ENCODE measurements at regions not wholly inside any gene's neighbourhood (a gene's known extent, or its start where the extent isn't known, plus 50 kb on each side); places are given as distances from the start of the nearest gene placed in this dataset.
"Not testable (repeated sequence)": the region's sequence is repeated elsewhere in the genome, so short reads cannot be mapped to it uniquely, and the experiment has no call there.

DNA sequence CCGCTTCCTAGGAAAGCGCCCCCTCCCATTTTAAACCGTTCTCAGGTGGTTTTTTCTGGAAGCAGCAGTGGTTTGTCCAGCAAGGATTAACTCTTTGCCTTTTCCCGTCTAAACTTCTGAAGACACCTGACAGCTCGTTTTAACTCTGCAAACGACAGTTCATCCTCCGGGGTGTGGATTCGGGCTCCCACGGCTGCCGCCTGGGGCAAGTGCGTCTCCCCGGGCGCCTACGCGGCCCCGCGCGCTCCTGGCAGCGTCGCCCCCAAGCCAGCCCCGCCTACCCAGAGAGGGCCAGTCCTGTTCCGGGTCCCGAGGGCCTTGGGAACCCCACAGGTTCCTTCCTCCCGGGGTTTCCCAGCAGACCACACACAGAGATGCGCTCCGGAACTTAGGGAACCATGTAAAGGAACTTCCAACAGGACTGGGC lies 54.4 kb downstream of the PRR18 start:
- no peak for DNase-seq

DNA sequence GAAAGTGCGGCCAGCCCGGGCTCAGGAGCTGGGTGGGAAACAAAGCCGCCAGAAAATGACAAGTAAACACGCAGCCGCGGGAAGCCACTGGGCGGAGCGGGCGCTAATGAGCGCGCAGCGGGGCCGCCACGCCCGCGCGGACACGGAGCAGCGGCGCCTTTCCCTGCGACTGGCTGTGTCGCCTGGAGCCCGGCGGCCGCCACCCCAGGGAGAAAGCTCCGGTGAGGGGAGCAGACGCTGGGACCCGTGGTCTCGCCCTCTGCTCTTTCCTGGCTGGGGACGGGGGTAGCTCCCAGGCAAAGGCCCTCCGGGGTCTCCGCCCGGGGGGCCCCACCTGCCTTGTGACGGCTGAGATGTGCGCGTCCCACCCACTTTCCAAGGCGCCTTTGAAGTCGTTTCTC lies 54.9 kb downstream of the PRR18 start:
- DNase-seq = no peak

DNA sequence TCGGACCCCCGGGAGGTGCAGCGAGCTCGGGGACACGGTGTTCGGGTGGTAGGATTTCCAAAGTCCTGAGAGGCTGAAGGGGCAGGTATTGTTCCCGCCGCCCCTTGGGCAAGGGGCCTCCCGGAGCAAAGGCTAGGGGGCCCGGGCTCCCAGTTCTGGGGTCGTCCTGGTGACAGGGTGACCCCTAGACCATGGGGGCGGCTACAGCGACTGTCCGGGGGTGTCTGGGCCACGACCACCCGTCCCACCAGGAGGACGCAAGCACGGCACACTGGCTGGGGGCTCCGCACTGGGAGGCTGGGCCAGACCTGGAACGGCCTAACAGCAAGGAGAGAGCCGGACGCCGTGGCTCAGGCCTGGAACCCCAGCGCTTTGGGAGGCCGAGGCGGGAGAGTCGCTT lies 55.6 kb downstream of the PRR18 start:
- DNase-seq = no peak

DNA sequence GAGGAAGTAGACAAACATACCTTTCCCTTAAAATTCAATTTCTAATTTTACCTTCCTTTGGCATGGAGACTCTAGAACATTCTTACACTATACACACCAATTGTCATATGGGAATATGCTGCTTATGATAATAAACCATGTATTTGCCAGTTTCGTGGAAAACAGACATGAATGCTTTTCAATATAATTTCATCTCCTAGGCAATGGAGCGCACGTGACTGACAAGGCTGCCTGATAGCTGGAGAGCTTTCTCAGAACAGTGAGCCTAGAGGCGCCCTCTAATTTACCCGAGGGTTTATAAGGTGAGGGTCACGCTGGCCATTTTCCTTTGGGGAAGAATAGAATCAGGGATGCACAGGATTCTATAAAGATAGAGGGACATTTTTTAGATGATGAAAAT lies 56.5 kb downstream of the PRR18 start:
- no peak for DNase-seq

DNA sequence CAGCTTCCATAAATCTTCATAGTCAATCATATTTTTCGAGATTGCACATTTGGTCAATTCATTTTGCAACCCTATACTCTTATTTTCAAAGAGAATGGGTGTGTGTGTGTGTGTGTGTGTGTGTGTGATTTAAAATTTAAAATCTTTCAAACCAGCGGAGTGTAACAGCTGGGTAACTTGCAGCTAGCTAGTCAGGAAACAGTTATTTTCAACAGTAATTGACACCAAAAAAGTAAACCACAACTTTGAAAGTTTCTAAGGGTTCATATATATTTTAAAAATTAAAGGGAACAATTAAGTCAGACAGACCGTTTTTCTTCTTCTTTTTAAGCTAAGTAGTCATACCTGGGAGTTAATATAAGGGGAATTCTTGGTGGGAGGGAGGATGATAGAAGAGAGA lies 57.0 kb downstream of the PRR18 start:
- DNase-seq = no peak

DNA sequence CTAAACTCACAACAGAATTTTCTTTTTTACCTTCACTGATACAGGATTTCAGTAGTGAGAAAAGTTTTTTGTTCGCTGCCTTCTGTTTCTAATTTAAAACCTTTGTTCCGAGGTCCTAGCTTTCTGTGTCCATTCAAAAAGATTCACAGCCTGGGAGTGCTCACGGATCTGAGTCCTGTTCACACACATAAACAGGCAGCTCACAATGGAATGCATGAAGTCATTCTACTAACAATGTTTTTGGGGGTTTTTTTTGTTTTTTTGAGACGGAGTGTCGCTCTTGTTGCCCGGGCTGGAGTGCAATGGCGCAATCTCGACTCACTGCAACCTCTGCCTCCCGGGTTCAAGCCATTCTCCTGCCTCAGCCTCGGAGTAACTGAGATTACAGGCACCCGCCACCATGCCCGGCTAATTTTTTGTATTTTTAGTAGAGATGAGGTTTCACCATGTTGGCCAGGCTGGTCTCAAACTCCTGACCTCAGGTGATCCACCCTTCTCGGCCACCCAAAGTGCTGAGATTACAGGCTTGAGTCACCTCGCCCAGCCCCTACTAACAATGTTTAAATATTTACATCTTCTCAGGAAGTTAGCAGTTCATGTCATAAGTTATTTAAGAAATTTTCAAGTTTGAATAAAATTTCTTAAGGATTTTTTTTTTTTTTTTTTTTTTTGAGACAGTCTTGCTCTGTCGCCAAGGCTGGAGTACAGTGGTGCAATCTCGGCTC lies 59.0 kb downstream of the PRR18 start:
- peak; percentile 6 for DNase-seq

DNA sequence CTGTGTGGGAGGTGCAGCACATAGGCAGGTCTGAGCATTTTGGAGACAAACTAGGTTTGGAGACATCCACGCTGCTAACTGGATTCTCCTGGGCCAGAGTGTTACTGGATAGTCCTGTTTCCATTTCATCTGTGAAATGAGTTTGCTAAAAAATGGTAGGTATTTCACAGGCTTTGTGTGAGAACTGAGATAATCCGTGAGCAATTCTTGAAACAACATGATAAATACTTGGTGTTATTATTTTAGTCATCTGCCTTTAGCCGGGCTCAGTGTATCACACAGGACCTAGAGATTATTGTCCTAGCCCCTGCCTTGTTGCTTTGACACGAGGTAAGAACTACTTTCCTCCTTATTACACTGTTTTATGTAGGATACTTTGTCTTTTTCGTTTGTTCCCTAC lies 63.0 kb downstream of the PRR18 start:
- DNase-seq = peak; percentile 9

DNA sequence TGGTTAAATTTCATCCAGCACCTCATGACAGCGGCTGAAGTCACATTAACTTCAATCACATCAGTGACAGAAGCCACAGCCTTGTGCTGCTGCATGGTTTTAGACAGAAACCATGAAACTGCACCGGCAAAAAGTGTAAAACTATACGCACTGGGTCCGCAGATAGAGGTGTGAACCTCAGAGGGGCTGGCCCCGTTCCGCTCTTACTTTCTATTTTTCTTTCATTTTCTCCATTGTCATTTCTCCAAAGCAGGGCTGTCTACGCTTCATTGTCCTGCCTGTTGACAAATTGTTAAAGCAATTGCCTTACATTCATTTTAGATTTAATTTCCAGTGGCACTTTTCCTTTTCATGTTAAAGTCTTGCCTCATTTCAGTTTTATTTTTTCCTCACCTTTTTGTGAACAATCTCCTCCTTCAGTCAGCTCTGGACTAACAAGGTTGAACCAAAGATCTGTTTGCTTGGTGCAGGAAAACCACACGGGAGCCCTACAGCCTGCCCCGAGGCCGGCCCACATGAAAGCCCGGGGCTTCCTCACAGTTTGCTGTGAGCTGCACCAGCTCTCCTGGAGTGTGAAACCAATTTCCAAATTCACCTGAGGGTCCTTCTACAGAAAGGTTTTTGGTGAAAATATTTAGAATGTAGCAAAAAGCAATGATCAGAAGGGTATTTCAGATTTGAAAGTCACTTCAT lies 63.7 kb downstream of the PRR18 start:
- no peak for DNase-seq

DNA sequence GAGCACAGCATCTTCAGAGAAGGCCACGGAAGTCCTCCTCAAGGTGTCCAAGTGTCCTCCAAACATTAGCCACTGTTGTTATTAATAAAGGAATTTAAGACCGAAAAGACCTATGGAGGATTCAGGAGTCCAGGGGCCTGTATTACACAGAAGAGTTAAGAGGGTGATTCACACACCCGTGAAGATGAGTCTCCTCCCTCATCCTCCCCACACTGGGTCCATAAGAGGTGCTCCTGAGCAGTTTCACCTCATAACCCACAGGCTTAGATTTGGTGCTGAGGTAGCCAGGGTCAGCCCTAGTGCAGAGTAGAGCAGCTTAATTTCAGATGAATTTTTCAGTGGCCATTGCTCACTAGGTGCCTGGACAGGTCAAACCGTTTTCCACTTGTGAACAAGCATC lies 65.3 kb downstream of the PRR18 start:
- no peak for DNase-seq

DNA sequence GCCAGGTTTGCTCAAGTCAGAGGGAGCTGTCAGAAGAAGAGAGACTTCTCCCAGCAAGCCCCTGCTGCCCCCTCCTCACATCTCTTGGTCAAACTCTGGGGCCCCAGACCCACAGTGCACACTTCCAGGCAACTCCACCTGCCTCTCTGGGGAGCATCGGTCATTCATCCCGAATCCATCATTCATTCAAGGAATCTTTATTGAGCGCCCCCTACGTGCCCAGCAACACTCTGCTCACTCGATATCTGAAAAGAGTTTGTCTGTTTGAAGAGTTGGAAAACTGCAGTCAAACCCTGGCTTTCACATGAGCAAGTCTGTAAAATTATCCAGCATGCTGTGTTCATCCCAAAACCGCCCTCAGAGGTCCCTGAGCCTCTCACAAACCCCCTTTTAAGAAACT lies 66.2 kb downstream of the PRR18 start:
- no peak for DNase-seq

DNA sequence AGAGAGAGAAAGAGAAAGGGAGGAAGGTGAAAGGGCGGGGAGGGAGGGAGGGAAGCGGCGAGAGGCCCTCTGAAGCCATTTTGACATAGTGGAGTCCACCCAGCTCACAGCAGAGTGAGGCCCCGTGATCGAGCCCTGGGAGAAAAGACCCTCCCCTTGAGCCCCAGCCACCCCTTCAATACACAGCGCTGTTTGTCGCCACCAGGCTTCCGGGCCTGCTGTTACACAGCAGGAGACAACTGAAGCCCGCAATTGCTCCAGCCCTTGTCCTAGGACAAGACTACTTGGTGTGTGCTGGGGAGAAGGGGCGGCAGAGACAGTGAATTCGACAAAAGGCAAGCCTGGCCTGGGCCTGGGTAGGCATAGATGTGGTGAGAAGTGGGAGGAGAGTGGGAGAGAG lies 67.3 kb downstream of the PRR18 start:
- DNase-seq = no peak

DNA sequence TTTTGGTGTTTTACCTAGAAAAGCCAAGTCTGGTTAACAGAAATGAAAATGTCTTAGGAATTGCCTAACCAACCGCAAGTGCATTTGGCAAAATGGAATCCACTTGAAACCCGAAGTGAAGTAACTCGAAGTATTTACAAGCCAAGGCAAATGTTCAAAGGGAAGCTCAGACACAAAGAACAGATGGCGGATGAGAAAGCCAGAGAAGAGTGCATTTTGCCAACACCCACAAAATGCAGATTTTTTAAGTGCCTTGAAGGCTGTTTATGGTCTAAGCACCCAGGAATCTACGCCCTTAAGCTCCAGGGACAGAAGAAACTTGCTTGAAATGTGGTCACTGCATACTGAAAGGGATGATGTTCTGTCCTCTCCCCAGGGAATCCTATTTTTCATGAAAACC lies 70.0 kb upstream of the TBXT start:
- DNase-seq = no peak

DNA sequence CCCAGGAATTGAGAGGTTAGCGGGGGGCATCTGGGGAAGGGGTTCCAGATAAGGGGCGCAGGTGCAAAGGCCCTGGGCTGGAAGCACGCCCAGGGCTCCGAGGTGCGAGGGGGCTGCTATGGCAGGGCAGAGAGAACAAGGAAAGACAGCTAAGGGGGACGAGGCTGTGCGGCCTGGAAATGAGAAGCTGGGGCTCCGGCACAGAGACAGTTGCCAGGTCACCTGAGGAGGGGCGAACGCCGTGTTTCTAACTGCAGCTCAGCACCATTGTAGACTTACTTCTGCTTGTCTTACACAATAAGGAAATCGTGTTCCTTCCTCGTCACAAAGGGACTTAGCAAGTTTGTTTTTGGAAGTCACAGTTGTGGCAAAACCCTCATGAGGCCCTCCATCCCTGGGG lies 68.9 kb upstream of the TBXT start:
- no peak for DNase-seq

DNA sequence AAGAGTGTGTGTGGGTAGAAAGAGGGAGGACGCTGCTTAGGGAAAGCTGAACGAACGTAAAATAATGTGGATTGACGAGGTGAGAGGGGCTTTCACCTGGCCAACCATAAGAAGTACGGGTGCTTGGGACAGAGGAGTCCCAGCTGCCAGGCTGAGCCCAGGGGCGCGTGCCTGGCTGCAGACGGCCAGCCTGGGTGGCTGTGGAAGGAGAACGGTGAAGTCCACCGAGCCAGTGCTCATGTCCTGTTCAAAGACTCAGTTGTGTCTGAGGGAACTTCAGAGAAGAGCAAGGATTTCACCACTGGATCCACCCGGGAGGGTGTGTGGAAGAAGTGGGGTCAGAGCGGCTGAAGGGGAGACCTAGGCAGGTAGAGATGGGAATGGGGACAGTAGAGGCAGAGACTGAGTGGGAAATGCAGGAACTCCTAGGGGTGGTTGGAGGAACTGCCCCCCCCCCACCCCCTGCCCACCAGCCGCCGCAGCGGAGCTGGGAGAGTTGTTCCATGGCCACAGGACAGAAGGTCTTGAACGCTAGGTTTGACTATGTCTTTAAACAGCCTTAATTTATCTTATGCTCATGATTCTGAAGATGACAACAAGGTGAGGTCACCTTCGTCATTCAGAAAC lies 68.1 kb upstream of the TBXT start:
- DNase-seq = no peak

DNA sequence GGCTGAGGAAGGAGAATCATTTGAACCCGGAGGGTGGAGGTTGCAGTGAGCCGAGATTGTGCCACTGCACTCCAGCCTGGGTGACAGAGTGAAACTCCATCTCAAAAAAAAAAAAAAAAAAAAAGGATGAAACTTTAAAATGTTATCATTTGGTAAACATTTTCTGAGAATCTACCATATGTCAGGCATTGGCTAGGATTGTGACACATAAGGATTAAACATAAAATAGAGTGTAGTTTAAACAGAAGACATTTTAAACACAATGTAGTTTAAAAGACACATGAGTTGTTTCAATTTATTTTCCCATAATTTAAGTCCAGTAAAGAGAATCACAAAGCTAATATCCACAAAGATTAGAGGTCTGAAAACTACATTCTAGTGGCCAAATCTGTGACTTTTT lies 63.5 kb upstream of the TBXT start:
- DNase-seq = not testable (repeated sequence)

DNA sequence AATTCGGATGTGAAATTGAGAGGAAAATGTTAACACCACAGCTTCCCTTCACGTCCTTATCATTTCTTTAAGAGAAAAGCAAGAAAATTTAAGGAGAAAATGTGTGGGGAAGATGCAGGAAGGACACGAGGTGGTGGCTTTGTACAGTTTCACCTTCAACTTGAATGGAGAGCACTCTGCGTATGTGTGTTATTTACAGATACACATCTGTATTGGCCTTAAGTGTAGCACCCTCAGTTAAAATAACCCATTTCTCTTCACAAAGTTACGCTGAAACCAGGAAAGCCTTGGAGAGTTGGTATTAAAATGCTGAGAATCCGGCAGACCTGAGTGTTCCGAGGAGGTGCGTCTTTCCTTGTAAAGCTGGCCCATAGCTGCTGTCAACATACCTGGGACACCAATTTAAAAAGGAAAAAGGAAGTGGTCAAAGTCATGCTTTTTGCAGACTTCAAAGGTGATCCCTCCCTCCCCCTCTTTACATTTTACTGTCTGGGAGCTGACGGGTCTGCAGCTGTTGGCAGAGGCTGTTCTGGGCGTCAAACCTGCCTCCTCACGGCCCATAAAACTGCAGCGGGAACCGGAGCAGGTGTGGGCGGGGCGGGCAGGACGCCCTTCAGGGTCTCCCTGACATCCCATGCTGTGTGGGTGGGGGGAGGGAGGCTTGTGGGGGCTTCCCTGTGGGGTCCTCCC lies 61.3 kb upstream of the TBXT start:
- no peak for DNase-seq

DNA sequence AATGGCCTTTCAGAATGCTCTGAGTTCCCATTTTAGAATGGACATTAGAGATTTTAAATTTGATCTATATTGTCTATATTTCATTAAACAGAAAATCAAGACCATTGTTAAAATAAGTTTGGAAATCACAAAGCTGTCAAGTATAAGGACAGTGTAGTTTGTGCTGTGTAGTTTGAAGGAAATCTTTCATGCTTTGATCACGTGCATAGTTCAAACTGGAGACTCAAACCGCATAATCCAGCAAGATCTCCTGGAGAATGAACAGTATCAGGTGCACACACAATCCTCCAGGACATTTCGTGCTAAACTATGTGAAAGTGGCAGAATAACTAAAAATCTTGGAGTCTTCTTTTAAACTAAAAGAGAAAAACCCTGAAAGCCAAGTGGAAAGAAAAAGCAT lies 60.8 kb upstream of the TBXT start:
- DNase-seq = no peak

DNA sequence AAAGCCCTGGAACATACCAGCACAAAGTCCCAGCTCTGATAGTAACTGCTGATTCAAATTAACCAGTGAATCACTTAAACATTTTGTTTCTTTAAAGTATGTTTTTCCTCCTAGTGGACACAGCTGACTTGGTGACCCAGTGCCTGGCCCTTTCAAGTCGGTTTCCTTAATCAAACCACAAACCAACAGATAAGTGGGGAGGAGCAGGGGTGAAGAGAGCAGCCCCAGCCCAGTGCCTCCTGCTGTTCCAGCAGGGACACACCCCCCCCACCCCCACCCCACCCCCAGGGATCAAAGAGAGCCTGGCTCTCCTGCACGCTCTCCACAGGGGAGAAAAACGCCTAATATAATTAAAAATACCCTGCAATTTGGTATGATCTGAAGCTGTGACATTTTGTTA lies 55.4 kb upstream of the TBXT start:
- no peak for DNase-seq

DNA sequence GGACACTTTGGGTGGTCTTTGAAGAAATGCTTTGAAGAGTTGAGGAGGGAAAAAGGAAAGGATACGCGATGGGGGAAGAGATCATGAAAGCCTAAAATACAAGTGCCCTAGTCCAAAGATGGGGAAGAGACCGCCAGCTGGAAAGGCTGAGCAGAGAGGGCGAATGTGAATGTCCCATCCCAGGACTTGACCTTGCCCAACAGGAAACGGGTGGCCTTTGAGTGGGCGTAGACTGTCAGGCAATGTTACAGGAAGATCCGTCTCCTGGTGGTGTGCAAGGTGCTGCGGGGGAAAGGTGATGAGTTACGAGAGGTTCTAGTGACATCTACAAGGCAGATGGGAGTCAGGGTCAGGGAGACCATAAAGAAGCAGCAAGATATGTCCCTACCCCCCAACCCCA lies 55.0 kb upstream of the TBXT start:
- no peak for DNase-seq

DNA sequence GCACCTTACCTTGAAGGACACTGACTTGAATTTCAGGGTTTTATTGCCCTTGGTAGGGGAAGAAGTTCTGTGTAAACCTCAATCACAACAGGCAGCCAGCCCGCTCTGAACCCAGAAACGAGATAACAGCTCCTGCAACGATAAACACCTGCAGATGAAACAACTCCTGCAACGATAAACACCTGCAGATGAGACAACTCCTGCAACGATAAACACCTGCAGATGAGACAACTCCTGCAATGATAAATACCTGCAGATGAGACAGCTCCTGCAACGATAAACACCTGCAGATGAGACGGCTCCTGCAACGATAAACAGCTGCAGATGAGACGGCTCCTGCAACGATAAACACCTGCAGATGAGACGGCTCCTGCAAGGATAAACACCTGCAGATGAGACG lies 54.0 kb upstream of the TBXT start:
- no peak for DNase-seq

DNA sequence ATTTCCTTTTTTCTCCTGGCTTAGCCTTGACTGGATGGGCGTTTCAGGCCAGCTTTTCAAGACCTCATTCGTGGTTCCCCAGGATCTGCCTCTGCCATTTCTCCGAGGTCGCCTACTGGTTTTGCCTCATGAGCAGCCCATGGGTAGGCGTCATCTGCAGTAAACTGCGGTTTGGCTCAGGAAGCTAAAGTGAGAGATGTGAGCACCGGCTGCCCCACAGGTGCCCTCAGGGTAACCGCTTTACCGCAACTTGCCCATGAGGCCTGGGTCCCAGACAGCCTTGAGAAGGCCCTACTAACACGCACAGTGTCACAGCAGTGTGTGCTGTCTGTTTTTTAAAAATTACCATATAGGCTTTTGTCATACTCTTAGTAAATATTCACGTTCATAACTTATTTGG lies 53.4 kb upstream of the TBXT start:
- DNase-seq = no peak

Measured in fibroblast of skin of back (primary cell).